Muscle of leg (tissue), 3 donors: ENCODE measurements at regions not wholly inside any gene's neighbourhood (a gene's known extent, or its start where the extent isn't known, plus 50 kb on each side); places are given as distances from the start of the nearest gene placed in this dataset.

Source experiments
- DNase-seq: peaks from one replicate; pipeline ENCODE4 v3.0.0; 2013
- H3K27ac ChIP-seq: one replicate; pipeline ENCODE4 v1.5.1; 2013; ENCODE audit warnings: mild to moderate bottlenecking, low read length, control low read depth
- H3K27me3 ChIP-seq: one replicate; pipeline ENCODE4 v1.6.1; 2013; ENCODE audit warnings: low read length; ENCODE audit not compliant: control insufficient read depth, insufficient read depth
- H3K36me3 ChIP-seq: one replicate; pipeline ENCODE4 v1.6.1; 2013; ENCODE audit warnings: low read length; ENCODE audit not compliant: control insufficient read depth, insufficient read depth
- H3K4me1 ChIP-seq: one replicate; pipeline ENCODE4 v1.6.1; 2013; ENCODE audit warnings: low read length; ENCODE audit not compliant: control insufficient read depth, insufficient read depth
- H3K4me3 ChIP-seq: one replicate; pipeline ENCODE4 v1.5.1; 2013; ENCODE audit warnings: low read length, control low read depth
- H3K9me3 ChIP-seq: replicated peaks from 2 replicates; pipeline ENCODE4 v1.6.1; 2013; ENCODE audit warnings: low read depth, low read length; ENCODE audit not compliant: control insufficient read depth
- WGBS: methylation state at CpG from one replicate; pipeline ENCODE4 v1.1.5; 2013; ENCODE audit warnings: missing lambda C conversion rate; ENCODE audit not compliant: insufficient coverage; 5-methylcytosine and 5-hydroxymethylcytosine counted together

DNA sequence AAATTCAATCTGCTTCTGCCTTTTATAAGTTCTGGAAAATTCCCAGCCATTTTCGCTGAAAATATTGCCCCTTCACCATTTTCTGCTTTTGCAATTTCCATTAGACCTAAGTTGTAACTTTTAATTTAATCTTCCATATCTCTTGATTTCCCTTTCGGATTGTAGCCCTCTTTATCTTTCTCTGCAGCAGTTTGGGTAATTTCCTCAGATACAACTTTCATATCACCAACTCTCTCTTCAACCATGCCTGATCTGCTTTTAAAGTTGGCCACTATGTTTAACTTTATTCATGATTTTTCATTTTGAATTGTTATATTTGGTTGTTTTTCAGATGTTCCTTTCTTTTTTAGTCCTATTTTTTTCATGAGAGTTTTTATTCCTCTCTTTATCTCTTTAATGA, 157.0 kb upstream of the VLDLR start:
- peaks cover 12% of the 10 kb centered on the region for H3K4me1 ChIP-seq
- H3K4me3 ChIP-seq = no peak overlapping the region
- WGBS = 90% methylated on average over 1 of the region's 2 CpGs

DNA sequence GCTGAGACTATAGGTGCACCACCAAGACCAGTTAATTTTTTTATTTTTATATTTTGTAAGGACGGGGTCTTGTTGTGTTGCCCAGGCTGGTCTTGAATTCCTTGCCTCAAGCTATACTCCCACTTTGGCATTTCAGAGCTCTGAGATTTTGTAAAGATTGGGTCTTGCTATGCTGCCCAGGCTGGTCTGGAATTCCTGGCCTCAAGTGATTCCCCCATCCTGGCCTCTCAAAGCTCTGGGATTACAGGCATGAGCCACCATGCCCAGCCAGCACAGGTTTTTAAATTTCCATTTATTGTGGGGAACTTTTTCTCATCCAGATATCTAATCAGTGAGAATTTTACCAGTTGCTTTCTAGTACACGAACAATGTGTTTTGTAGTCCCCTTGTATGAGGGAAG, 156.1 kb upstream of the VLDLR start:
- no peaks in the 10 kb centered on the region for H3K36me3 ChIP-seq
- H3K9me3 ChIP-seq = peaks cover 8% of the 10 kb centered on the region
- H3K4me3 ChIP-seq = no peak overlapping the region
- no peak overlapping the region for H3K27ac ChIP-seq
- DNase-seq = no peak
- no CpG with 5 or more reads among the region's 2 CpGs for WGBS
- H3K4me1 ChIP-seq = peaks cover 16% of the 10 kb centered on the region
- H3K27me3 ChIP-seq = no peaks in the 10 kb centered on the region

More for the DNA sequence above, 157.0 kb upstream of the VLDLR start:
- no peak for DNase-seq
- Histone ChIP-seq H3K27ac (no peak overlapping the region), H3K27me3 (no peaks in the 10 kb centered on the region), H3K36me3 (no peaks in the 10 kb centered on the region), H3K9me3 (peaks cover 8% of the 10 kb centered on the region)

DNA sequence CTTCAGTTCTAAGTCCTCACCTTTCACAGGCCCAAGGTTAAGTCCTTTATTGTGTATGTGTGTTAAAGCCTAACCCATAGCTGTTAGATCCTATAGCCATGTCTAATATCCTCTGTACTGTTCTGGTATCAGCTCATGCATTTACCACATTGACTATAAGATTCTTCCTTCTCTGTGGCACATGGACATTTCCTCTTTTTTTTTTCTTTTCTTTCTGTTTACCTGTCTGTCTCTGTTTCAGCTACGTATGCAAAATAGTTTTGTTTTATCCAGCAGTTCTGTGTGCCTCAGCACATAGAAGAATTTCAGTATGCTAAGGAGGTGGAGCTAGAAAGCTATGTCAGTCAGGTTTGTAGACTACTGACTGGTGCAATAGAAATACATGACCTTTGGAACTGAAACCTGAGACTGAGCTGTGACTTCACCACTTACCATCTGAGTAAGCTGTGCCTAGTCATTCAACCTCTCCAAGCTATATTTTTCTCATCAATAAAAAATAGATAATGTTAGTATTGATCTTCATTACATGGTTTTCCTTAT, 155.6 kb upstream of the VLDLR start:
- Histone ChIP-seq H3K27ac (no peak overlapping the region), H3K4me1 (peaks cover 16% of the 10 kb centered on the region), H3K27me3 (no peaks in the 10 kb centered on the region), H3K9me3 (peaks cover 8% of the 10 kb centered on the region), H3K36me3 (no peaks in the 10 kb centered on the region), H3K4me3 (no peak overlapping the region)
- no CpG with 5 or more reads among the region's 1 CpG for WGBS
- no peak for DNase-seq

DNA sequence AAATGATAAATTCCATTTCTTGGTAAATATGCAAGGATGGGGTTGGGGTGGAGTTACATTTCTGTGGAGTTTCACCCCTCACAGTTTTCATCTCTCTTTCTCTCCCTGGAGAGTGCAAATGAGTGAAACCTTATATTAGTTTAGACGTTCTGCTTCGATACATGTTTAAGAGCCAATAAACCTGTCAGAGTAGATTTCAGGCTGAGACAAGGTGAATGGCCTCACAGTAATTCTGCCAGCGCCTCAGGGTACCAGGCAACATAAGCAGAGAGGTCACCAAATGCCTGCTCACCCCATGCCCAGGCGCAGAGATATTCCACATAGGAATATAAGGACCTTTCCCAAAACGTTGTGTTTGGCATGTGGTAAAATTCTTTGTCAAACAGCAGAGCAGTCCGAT, 154.9 kb upstream of the VLDLR start:
- H3K36me3 ChIP-seq = no peaks in the 10 kb centered on the region

DNA sequence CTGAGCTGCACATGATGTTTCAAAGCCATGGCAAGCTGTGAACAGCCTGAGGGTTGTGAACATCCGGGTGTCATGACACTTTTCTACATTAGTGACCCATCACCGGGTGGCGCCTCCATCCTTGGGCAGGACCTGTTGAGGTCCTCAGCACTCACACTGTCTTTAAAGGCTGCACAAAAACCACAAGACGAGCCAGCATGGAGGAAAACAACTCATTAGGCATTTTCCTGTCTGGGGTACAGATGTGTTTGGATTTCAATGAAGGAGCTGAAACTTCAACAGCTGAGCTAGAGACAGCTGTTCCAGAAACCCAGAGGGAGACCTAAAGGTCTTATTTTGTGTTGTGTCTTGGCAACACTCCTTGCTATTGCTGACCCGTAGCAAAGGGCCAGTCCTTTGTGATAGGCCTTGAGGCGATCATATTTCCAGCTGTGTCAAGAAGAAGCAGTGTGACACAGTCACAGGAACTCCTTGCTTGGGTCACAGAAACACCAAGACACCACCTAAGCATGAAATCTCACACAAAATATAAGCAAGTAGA, 151.8 kb upstream of the VLDLR start:
- 31% methylated on average over 2 of the region's 6 CpGs for WGBS
- Histone ChIP-seq H3K4me3 (no peak overlapping the region), H3K27ac (peak overlapping the region; percentile 74), H3K27me3 (no peaks in the 10 kb centered on the region), H3K9me3 (no peaks in the 10 kb centered on the region), H3K4me1 (peaks cover 8% of the 10 kb centered on the region), H3K36me3 (no peaks in the 10 kb centered on the region)
- DNase-seq = peak; percentile 96

More for the DNA sequence above, 154.9 kb upstream of the VLDLR start:
- H3K9me3 ChIP-seq = peaks cover 8% of the 10 kb centered on the region
- 33% methylated on average over 1 of the region's 6 CpGs for WGBS
- no peak for DNase-seq
- peaks cover 11% of the 10 kb centered on the region for H3K4me1 ChIP-seq
- H3K27me3 ChIP-seq = no peaks in the 10 kb centered on the region
- H3K4me3 ChIP-seq = no peak overlapping the region
- no peak overlapping the region for H3K27ac ChIP-seq

DNA sequence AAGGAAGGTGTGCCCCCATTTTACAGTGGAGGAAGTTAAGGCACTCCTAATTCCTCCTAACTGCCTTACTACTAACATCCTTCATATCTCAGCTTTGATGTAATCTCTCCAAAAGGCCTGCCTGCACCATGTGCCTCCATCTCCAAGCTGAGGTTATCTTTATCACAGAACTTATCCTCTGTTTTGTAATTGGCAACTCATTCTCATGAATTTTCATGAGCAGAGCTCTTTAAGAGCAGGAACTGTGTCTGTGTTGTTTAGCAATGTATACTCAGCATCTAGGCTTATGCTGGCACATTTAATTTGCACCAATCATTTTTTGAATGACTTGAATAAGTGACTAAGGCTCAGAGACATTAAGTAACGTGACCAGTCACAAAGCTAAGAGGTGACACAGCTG, 147.9 kb upstream of the VLDLR start:
- no peaks in the 10 kb centered on the region for H3K27me3 ChIP-seq
- H3K4me3 ChIP-seq = no peak overlapping the region
- H3K36me3 ChIP-seq = no peaks in the 10 kb centered on the region
- no peak overlapping the region for H3K27ac ChIP-seq
- no peak for DNase-seq
- H3K9me3 ChIP-seq = no peaks in the 10 kb centered on the region
- WGBS = 80% methylated on average over 1 of the region's 1 CpG
- H3K4me1 ChIP-seq = peaks cover 8% of the 10 kb centered on the region

DNA sequence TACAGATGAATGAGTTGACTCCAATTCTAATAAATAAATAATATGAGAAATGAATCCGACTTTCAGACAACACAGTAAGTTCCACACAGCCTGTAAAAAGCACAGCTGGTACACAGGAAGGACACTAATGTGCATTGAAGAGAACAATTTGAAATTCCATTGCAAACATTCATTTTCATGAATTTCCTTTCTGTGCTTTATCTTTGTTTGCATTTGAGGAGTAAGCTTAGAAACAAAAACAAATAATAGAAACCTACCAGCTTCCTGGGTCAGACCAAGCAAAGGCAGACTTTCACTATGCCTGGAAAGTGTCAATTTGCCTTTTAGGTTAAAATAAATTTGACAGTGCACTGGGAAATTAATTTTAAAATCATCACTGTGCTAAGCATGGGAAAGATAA, 143.8 kb upstream of the VLDLR start:
- no peaks in the 10 kb centered on the region for H3K9me3 ChIP-seq
- no peak overlapping the region for H3K27ac ChIP-seq
- no peaks in the 10 kb centered on the region for H3K4me1 ChIP-seq
- no peaks in the 10 kb centered on the region for H3K36me3 ChIP-seq
- no peaks in the 10 kb centered on the region for H3K27me3 ChIP-seq
- WGBS = no CpG with 5 or more reads among the region's 1 CpG
- H3K4me3 ChIP-seq = no peak overlapping the region
- no peak for DNase-seq

DNA sequence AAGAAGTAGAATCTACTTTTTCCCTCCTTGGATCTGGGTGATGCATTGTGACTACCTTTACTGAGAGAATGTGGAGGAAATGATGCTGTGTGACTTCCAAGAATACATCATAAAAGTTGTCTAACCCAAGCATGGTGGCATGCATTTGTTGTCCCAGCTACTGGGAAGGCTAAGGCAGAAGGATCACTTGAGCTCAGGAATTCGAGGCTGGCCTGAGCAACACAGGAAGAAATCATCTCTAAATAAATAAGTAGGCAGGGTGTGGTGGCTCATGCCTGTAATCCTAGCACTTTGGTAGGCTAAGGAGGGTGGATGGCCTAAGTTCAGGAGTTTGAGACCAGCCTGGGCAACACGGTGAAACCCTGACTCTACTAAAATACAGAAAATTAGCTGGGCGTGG, 143.2 kb upstream of the VLDLR start:
- WGBS = no CpG with 5 or more reads among the region's 3 CpGs
- Histone ChIP-seq H3K4me3 (no peak overlapping the region), H3K36me3 (no peaks in the 10 kb centered on the region), H3K4me1 (no peaks in the 10 kb centered on the region), H3K27ac (no peak overlapping the region), H3K9me3 (no peaks in the 10 kb centered on the region), H3K27me3 (no peaks in the 10 kb centered on the region)
- no peak for DNase-seq

DNA sequence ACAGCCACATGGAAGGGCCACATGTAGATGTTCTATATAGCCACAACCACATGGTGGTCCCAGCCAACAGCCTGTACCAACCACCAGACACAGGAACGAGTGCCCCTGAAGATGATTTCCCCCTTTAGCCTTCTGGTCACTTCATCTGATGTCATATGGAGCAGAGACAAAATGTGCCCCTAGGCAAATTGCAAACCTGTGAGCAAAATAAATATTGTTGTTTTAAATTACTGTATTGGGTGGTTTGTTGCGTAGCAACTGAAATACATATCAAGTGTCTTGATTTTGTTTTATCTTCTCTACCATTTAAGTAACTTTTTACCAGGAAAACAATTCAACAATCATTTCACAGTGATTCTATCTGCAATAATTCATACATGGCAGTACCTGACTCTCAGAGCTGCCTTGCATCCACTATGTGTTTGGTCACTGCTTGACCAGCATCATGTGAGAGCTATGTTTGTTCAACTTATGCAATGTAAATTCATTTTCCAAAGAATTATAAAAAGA, 142.5 kb upstream of the VLDLR start:
- Histone ChIP-seq H3K4me1 (no peaks in the 10 kb centered on the region), H3K4me3 (no peak overlapping the region), H3K9me3 (no peaks in the 10 kb centered on the region), H3K27ac (no peak overlapping the region), H3K27me3 (no peaks in the 10 kb centered on the region), H3K36me3 (no peaks in the 10 kb centered on the region)
- WGBS = no CpG with 5 or more reads among the region's 2 CpGs
- DNase-seq = no peak

DNA sequence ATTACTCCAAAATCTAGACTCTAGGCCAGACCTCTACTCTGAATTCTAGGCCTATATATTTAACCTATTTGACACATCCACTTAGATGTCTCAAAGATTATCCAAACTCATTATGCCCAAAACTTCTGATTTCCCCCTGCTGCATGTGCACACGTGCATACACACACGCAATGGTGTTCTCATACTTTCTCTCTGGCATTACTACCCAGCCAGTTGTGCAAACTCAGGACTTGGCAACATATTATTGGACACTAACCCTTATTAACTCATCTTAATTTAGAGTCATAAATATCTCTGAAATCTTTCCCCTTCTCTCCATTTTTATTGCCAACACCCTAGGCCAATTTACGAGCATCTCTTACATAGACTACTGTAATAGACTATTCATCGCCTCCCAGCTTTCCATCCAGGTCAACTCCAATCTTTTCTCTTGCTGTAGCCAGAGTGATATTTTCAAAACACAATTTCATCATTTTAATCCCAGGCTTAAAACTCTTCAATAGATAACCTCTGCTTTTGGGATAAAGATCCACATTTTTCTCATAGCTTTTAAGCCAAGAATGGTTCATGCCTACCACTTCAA, 141.2 kb upstream of the VLDLR start:
- H3K36me3 ChIP-seq = no peaks in the 10 kb centered on the region
- H3K4me3 ChIP-seq = no peak overlapping the region
- H3K9me3 ChIP-seq = no peaks in the 10 kb centered on the region
- H3K27ac ChIP-seq = no peak overlapping the region
- H3K27me3 ChIP-seq = no peaks in the 10 kb centered on the region
- no peaks in the 10 kb centered on the region for H3K4me1 ChIP-seq
- WGBS = 86% methylated on average over 4 of the region's 4 CpGs
- no peak for DNase-seq
